ENCODE measurements at regions not wholly inside any gene's neighbourhood (a gene's known extent, or its start where the extent isn't known, plus 50 kb on each side); places are given as distances from the start of the nearest gene placed in this dataset.
"Not testable (repeated sequence)": the region's sequence is repeated elsewhere in the genome, so short reads cannot be mapped to it uniquely, and the experiment has no call there.

- no peak for ATAC-seq
Observed at GRCh38 chr7:15049157-15049556, 146.6 kb upstream of the DGKB start.

DNA sequence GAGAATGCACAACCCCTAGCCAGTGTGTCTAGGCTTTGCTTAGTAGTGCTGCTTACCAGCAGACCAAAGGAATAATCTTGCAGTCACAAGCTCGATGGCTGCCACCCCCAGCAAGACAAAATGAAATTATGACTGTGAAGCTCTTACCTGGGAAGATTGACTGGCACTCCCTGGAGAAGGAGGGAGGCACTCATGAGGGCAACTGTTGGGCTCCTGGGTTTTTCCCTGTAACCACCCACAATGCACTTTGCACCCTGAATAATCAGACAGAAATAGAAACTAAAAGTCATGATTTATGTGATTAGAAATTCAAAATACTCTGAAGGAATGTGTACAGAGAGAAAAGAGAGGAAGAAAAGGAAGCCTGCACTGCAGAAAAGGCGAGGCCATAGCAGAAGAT is 144.3 kb upstream of the DGKB start:
- ATAC-seq = no peak

DNA sequence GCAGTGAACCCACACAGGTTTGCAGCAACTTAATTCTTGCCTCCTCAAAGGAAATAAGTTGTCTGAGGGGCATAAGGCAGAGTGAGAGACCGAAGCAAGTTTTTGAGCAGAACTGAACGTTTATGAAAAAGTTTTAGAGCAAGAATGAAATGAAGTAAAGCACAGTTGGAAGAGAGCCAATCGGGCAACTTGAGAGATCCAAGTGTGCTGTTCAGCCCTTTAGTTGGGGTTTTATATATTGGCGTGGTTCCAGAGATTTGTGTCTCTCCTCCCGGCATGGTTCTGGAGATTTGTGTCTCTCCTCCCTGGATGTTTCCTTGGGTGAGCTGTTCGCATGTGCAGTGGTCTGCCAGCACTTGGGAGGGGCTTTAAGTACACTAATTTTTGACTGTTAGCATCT is 141.4 kb upstream of the DGKB start:
- ATAC-seq = no peak

GRCh38 chr7:15042285-15043065 is 139.9 kb upstream of the DGKB start:
- no peak for ATAC-seq

DNA sequence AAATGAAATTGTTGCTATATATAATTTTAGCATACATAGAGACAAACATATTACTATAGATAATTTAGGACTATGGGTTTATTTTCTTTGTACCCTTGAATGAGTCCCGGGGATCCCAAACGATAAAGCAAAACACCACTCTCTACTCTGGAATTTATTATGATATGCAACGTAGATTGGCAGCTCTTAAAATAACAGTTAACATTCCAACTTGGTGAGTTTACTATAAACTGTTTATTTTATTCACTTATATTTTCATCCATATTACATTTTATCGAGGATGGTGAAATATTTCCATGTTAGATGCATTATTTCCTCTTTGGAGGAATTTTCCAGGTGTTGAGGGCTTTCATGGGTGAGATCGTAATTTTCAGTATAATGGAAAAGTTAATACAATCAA is 138.7 kb upstream of the DGKB start:
- no peak for ATAC-seq

- ATAC-seq = no peak
Observed at GRCh38 chr7:15035814-15036213, 133.3 kb upstream of the DGKB start.

DNA sequence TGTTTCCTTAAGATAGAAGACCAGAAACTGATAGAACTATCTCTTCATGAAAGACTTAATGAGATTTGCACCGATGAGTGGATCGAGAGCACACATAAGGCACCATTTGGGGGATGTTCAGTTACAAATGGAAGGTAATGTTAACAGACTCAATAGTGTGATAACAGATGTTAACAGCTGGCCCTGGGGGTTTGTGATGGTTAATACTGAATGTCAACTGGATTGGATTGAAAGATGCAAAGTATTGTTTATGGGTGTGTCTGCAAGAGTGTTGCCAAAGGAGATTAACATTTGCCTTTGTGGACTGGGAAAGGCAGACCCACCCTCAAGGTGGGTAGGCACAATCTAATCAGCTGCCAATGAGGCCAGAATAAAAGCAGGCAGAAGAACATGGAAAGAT is 130.5 kb upstream of the DGKB start:
- ATAC-seq = no peak

DNA sequence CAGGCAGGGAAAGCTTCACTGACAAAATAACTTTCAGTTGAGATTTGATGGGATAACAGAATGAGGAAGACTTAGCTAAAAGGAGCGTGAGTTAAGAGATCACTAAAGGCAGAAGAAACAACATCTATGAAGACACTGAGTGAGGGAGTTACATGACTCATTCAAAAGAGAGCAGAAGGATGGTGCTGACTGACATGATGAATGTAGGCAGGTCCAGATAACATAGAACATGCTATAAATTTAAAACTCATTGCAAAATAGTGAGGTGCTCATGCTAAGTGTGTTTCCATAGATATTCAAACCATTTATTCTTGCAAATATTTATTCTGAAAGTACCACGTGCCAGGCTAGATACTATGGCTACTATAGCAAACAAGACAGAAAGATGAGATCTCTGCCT is 116.4 kb upstream of the DGKB start:
- ATAC-seq = no peak

- ATAC-seq = peak; percentile 63
Observed at GRCh38 chr7:15016766-15017165, 114.2 kb upstream of the DGKB start.

GRCh38 chr7:15016315-15016667 is 113.7 kb upstream of the DGKB start:
- ATAC-seq = no peak

DNA sequence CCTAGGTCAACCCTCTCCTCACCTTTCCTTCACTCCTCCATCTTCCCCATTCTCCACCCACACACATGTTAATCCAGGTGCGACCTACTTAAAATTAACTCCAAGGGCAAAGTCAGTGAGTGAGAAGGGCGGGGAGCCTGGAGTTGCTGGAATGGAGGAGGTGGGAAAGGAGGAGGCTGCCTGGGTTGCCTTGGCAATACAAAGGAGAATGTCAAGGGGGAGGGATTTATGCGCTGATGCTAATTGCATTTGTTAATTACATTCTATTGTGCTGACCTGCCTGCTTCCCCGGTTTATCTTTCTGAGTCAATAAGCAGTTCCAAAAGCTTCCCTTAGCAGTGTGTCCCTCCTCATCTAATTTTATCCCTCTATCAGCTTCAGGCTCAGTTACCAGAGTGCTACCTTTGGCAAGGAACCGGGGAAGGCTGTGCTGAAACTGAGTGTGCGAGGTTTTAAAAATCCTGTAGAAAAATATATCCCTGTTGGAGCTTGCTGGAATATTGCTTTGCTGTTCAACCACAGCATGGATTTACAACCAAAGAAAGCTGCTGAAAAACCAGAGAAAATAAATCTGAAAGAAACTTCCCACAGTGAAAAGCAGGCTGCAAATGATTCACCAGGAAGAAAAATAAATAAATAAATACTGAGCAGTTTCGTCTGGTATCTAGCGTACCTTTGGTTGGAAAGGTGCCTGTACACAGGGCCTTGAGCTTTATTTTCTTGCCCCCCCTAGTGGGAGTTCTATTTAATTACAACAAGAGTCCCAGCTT is 113.2 kb upstream of the DGKB start:
- ATAC-seq = peak; percentile 89

- no peak for ATAC-seq
Observed at GRCh38 chr7:15012135-15012534, 109.6 kb upstream of the DGKB start.

GRCh38 chr7:15011289-15011688 is 108.7 kb upstream of the DGKB start:
- ATAC-seq = no peak

DNA sequence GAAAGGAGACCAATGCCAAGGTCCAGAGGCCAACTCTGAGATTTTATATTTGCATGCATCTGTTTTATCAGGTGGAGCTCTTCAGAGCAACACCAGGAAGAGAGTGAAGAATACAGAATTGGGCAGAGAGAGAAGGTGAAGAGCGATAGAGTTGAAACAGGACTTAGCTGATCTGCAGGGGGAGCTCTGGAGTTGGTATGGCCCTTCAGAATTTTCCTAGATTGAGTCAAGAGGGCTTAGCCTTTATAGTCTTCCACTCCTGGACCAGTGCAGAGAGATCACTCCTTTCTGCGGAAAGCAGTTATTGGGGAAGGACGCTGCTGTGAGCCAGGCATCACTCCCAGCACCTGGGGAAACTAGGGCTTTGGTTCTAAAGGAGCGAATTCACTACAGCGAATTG is 105.0 kb upstream of the DGKB start:
- no peak for ATAC-seq

GRCh38 chr7:15005672-15006071 is 103.1 kb upstream of the DGKB start:
- no peak for ATAC-seq

- no peak for ATAC-seq
Observed at GRCh38 chr7:15000157-15000556, 97.6 kb upstream of the DGKB start.

GRCh38 chr7:14999331-14999730 is 96.8 kb upstream of the DGKB start:
- ATAC-seq = no peak

DNA sequence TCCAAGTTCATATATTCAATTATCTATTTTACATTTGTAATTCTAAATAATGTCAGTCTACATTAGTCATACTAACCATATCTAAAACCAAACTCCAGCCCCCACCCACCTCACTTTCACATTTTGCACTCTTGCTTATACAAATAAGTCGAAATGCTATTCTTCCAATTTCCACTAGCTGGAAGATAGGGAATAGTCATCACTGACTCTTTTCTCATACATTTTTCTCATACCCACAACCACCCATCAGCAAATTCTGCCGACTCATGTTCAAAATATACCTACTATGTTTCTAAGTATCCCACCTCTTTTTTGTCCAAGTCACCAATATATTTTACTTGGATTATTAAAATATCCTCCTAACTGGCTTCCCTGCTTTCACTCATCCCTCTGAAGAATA is 93.2 kb upstream of the DGKB start:
- ATAC-seq = no peak

GRCh38 chr7:14988941-14989340 is 86.4 kb upstream of the DGKB start:
- no peak for ATAC-seq

- no peak for ATAC-seq
Observed at GRCh38 chr7:14978687-14979086, 76.1 kb upstream of the DGKB start.

DNA sequence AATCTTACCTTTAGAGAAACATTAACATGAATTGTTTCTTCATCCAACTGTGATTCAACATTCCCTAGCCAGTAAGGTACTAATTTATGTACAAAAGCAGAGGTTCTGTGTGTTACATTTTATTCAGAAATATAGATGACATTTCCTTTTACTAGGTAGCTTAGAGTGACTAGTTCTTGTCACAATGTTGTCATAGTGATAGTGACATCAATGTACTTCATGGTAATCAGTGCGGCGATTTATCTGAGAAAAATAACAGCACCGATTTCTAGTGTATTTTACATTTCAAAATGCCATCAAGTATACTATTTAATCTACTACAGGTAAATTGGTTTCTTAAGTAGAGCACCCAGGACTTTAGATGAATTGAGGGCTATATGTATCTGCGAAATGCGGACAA is 72.1 kb upstream of the DGKB start:
- ATAC-seq = no peak

GRCh38 chr7:14973712-14974428 is 71.3 kb upstream of the DGKB start:
- no peak for ATAC-seq

GRCh38 chr7:14971678-14972077 is 69.1 kb upstream of the DGKB start:
- ATAC-seq = not testable (repeated sequence)

DNA sequence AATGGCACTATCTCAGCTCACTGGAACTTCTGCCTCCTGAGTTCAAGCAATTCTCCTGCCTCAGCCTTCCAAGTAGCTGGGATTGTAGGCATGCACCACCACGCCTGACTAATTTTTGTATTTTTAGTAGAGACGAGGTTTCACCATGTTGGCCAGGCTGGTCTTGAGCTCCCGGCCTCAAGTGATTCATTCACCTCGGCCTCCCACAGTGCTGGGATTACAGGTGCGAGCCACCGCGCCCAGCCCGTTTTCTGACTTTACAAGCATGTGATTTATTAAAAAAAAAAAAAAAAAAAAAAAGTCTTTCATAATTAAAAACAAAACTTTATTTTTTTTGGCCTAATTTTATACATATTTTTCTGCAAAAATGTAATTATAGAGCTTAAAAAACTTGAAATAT is 64.8 kb upstream of the DGKB start:
- not testable (repeated sequence) for ATAC-seq
